ENCODE measurements at regions not wholly inside any gene's neighbourhood (a gene's known extent, or its start where the extent isn't known, plus 50 kb on each side); places are given as distances from the start of the nearest gene placed in this dataset.

DNA sequence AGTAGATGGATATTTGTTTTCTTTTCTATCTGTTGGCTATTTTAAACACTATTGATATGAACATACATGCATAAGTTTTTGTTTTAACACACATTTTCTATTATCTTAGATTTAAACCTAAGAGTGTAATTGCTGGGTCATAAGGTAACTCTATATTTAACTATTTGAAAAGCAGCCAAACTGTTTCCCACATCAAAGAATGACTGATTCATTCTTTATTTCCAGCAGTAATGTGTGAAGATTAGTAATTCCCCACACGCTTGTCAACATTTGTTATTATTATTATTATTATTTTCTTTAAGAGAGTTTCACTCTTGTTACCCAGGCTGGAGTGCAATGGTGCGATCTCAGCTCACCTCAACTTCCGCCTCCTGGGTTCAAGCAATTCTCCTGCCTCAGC is 1495.8 kb downstream of the EFNA5 start:
- TF ChIP-seq POLR2AphosphoS5 (IDR thresholded peaks at IDR 0.05; ENCODE audit: borderline replicate concordance, low read depth, low read length) = no peak
- no peak for TF ChIP-seq EZH2 (IDR thresholded peaks at IDR 0.05)

All from SK-N-MC (cell line).